MM.1S (cell line): ENCODE measurements at regions not wholly inside any gene's neighbourhood (a gene's known extent, or its start where the extent isn't known, plus 50 kb on each side); places are given as distances from the start of the nearest gene placed in this dataset.

Source experiments
- DNase-seq: peaks from one replicate; pipeline ENCODE4 v3.0.0-alpha.2; 2015
- H2AFZ ChIP-seq: fragments of 300-600 bp; sonication (generic); 2 replicates; pipeline ENCODE4 v1.6.0; 2016; ENCODE audit warnings: antibody characterized with exemption, low read length
- H3F3A ChIP-seq: fragments of 300-600 bp; sonication (generic); 2 replicates; pipeline ENCODE4 v1.6.1; 2016; ENCODE audit warnings: mild to moderate bottlenecking, antibody characterized with exemption, low read length, moderate library complexity, mixed read lengths; ENCODE audit not compliant: insufficient read depth
- H3K27ac ChIP-seq: fragments of 300-600 bp; sonication (generic); 2 replicates; pipeline ENCODE4 v1.5.1; 2016; ENCODE audit warnings: mild to moderate bottlenecking, low read length
- H3K27me3 ChIP-seq: fragments of 300-600 bp; sonication (generic); replicated peaks from 2 replicates; pipeline ENCODE4 v1.6.0; 2016; ENCODE audit warnings: low read length; ENCODE audit not compliant: insufficient read depth
- H3K36me3 ChIP-seq: fragments of 300-600 bp; sonication (generic); replicated peaks from 2 replicates; pipeline ENCODE4 v1.6.1; 2016; ENCODE audit warnings: mild to moderate bottlenecking, low read length, mixed read lengths; ENCODE audit not compliant: insufficient read depth
- H3K4me1 ChIP-seq: fragments of 300-600 bp; sonication (generic); 2 replicates; pipeline ENCODE4 v1.6.1; 2016; ENCODE audit warnings: low read length, mixed read lengths
- H3K4me2 ChIP-seq: fragments of 300-600 bp; sonication (generic); 2 replicates; pipeline ENCODE4 v1.6.0; 2016; ENCODE audit warnings: low read depth, low read length
- H3K4me3 ChIP-seq: fragments of 300-600 bp; sonication (generic); 2 replicates; pipeline ENCODE4 v1.5.1; 2016; ENCODE audit warnings: low read length, mixed read lengths
- H3K79me2 ChIP-seq: fragments of 300-600 bp; sonication (generic); 2 replicates; pipeline ENCODE4 v1.6.1; 2016; ENCODE audit warnings: mixed run types, low read length, mixed read lengths
- H3K9ac ChIP-seq: fragments of 300-600 bp; sonication (generic); 2 replicates; pipeline ENCODE4 v1.6.1; 2016; ENCODE audit warnings: low read length, mixed read lengths
- H3K9me2 ChIP-seq: fragments of 300-600 bp; sonication (generic); replicated peaks from 2 replicates; pipeline ENCODE4 v1.6.1; 2016; ENCODE audit warnings: mild to moderate bottlenecking, low read length, mixed read lengths; ENCODE audit not compliant: insufficient read depth
- H3K9me3 ChIP-seq: fragments of 300-600 bp; sonication (generic); replicated peaks from 2 replicates; pipeline ENCODE4 v1.6.1; 2016; ENCODE audit warnings: mild to moderate bottlenecking, low read length, mixed read lengths; ENCODE audit not compliant: insufficient read depth
- H4K20me1 ChIP-seq: fragments of 300-600 bp; sonication (generic); 2 replicates; pipeline ENCODE4 v1.6.1; 2016; ENCODE audit warnings: mild to moderate bottlenecking, low read length, moderate library complexity, mixed read lengths; ENCODE audit not compliant: insufficient read depth
- EZH2 ChIP-seq: fragments of 300-600 bp; sonication (generic); optimal IDR thresholded peaks from 2 replicates; pipeline ENCODE3; 2017; ENCODE audit warnings: low read depth, mild to moderate bottlenecking, antibody characterized with exemption, low read length, mixed read lengths
- EZH2phosphoT487 ChIP-seq: fragments of 300-600 bp; sonication (generic); IDR thresholded peaks from 2 replicates; pipeline ENCODE4 v1.6.1; 2018; ENCODE audit warnings: antibody characterized with exemption, low read length
- TF ChIP-seq, protein P1 (sequence below): fragments of 300-600 bp; sonication (generic); IDR thresholded peaks from 2 replicates; pipeline ENCODE4 v1.5.1; 2016; ENCODE audit warnings: antibody characterized with exemption, low read length, mixed read lengths

GRCh38 chr9:107863396-107863795, 373.8 kb upstream of the KLF4 start:
- no peaks in the 10 kb centered on the region for H3F3A ChIP-seq
- H3K79me2 ChIP-seq = no peaks in the 10 kb centered on the region
- no peaks in the 10 kb centered on the region for H3K9me2 ChIP-seq
- no peaks in the 10 kb centered on the region for H3K9me3 ChIP-seq
- no peak overlapping the region for H3K4me2 ChIP-seq
- H3K4me1 ChIP-seq = no peaks in the 10 kb centered on the region
- H4K20me1 ChIP-seq = no peaks in the 10 kb centered on the region
- DNase-seq = no peak
- H3K36me3 ChIP-seq = no peaks in the 10 kb centered on the region
- no peak overlapping the region for H3K9ac ChIP-seq
- no peak overlapping the region for H3K27ac ChIP-seq
- H3K27me3 ChIP-seq = no peaks in the 10 kb centered on the region
- H3K4me3 ChIP-seq = no peak overlapping the region
- H2AFZ ChIP-seq = no peak overlapping the region
- no peak for TF ChIP-seq EZH2
- TF ChIP-seq EZH2phosphoT487 = no peak
- TF ChIP-seq, protein P1, sequence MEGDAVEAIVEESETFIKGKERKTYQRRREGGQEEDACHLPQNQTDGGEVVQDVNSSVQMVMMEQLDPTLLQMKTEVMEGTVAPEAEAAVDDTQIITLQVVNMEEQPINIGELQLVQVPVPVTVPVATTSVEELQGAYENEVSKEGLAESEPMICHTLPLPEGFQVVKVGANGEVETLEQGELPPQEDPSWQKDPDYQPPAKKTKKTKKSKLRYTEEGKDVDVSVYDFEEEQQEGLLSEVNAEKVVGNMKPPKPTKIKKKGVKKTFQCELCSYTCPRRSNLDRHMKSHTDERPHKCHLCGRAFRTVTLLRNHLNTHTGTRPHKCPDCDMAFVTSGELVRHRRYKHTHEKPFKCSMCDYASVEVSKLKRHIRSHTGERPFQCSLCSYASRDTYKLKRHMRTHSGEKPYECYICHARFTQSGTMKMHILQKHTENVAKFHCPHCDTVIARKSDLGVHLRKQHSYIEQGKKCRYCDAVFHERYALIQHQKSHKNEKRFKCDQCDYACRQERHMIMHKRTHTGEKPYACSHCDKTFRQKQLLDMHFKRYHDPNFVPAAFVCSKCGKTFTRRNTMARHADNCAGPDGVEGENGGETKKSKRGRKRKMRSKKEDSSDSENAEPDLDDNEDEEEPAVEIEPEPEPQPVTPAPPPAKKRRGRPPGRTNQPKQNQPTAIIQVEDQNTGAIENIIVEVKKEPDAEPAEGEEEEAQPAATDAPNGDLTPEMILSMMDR = no peak

GRCh38 chr9:107862881-107863280, 373.3 kb upstream of the KLF4 start:
- no peak overlapping the region for H3K27ac ChIP-seq
- no peak for DNase-seq
- H3F3A ChIP-seq = no peaks in the 10 kb centered on the region
- H3K9ac ChIP-seq = no peak overlapping the region
- H3K4me2 ChIP-seq = no peak overlapping the region
- H3K9me3 ChIP-seq = no peaks in the 10 kb centered on the region
- no peak overlapping the region for H3K4me3 ChIP-seq
- no peaks in the 10 kb centered on the region for H3K4me1 ChIP-seq
- H2AFZ ChIP-seq = no peak overlapping the region
- H3K27me3 ChIP-seq = no peaks in the 10 kb centered on the region
- H3K9me2 ChIP-seq = no peaks in the 10 kb centered on the region
- H3K79me2 ChIP-seq = no peaks in the 10 kb centered on the region
- H4K20me1 ChIP-seq = no peaks in the 10 kb centered on the region
- no peaks in the 10 kb centered on the region for H3K36me3 ChIP-seq
- TF ChIP-seq, protein P1 = no peak
- TF ChIP-seq EZH2phosphoT487 (no peak), EZH2 (no peak)

DNA sequence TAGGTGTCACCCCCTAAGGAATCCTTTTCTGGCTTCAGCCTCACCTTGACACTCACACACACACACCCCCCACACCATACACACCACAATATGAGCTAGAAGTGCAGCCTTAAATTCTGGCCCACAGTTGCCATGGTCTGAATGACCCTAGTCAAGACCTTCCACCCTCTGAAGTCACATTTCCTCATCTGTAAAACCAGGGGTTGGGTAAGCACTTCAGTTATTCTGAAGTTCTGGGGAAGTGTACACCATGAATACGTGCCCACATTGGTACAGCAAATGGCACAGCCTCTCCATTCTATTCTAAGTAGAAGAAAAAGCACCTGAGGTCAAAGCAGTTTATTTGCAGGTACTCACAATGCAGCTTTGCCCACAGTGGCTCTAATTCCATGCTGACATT, 372.8 kb upstream of the KLF4 start:
- TF ChIP-seq EZH2 = no peak
- TF ChIP-seq EZH2phosphoT487 = no peak
- TF ChIP-seq, protein P1 = no peak
- Histone ChIP-seq H3K9ac (no peak overlapping the region), H2AFZ (no peak overlapping the region), H3K79me2 (no peaks in the 10 kb centered on the region), H3K9me2 (no peaks in the 10 kb centered on the region), H3K27ac (no peak overlapping the region), H3F3A (no peaks in the 10 kb centered on the region), H4K20me1 (no peaks in the 10 kb centered on the region), H3K4me3 (no peak overlapping the region), H3K27me3 (no peaks in the 10 kb centered on the region), H3K9me3 (no peaks in the 10 kb centered on the region), H3K36me3 (no peaks in the 10 kb centered on the region), H3K4me1 (no peaks in the 10 kb centered on the region), H3K4me2 (no peak overlapping the region)
- DNase-seq = no peak
